GOT3 (cell line): ENCODE measurements at regions not wholly inside any gene's neighbourhood (a gene's known extent, or its start where the extent isn't known, plus 50 kb on each side); places are given as distances from the start of the nearest gene placed in this dataset.
"Not testable (repeated sequence)": the region's sequence is repeated elsewhere in the genome, so short reads cannot be mapped to it uniquely, and the experiment has no call there.

Experiments used
- DNase-seq: peaks from one replicate; lab custom pipeline; 2025; ENCODE audit warnings: mixed read lengths; lab: John Stamatoyannopoulos, UW

GRCh38 chr12:4191642-4192041 lies 81.9 kb upstream of the CCND2 start:
- no peak for DNase-seq

GRCh38 chr12:4191149-4191548 lies 82.4 kb upstream of the CCND2 start:
- DNase-seq = no peak

- no peak for DNase-seq
Measured at GRCh38 chr12:4190366-4191063, 83.0 kb upstream of the CCND2 start.

- DNase-seq = no peak
Measured at GRCh38 chr12:4189721-4190120, 83.8 kb upstream of the CCND2 start.

- no peak for DNase-seq
Measured at GRCh38 chr12:4187916-4188315, 85.6 kb upstream of the CCND2 start.

- DNase-seq = not testable (repeated sequence)
Measured at GRCh38 chr12:4187315-4187714, 86.2 kb upstream of the CCND2 start.

GRCh38 chr12:4178424-4179170 lies 95.0 kb upstream of the CCND2 start:
- DNase-seq = no peak

- no peak for DNase-seq
Measured at GRCh38 chr12:4177262-4177661, 96.3 kb upstream of the CCND2 start.

GRCh38 chr12:4176168-4176567 lies 97.4 kb upstream of the CCND2 start:
- DNase-seq = no peak

GRCh38 chr12:4174417-4174816 lies 99.1 kb upstream of the CCND2 start:
- no peak for DNase-seq

- DNase-seq = no peak
Measured at GRCh38 chr12:4172999-4173398, 100.6 kb upstream of the CCND2 start.

- DNase-seq = no peak
Measured at GRCh38 chr12:4171742-4172141, 101.8 kb upstream of the CCND2 start.

GRCh38 chr12:4169959-4170358 lies 103.6 kb upstream of the CCND2 start:
- DNase-seq = no peak

- DNase-seq = no peak
Measured at GRCh38 chr12:4169531-4169930, 104.0 kb upstream of the CCND2 start.

- DNase-seq = no peak
Measured at GRCh38 chr12:4168036-4168435, 105.5 kb upstream of the CCND2 start.

GRCh38 chr12:4164559-4165558 lies 108.7 kb upstream of the CCND2 start:
- no peak for DNase-seq

GRCh38 chr12:4164188-4164558 lies 109.4 kb upstream of the CCND2 start:
- DNase-seq = no peak

GRCh38 chr12:4161718-4162117 lies 111.8 kb upstream of the CCND2 start:
- no peak for DNase-seq

- DNase-seq = no peak
Measured at GRCh38 chr12:4160314-4161040, 113.1 kb upstream of the CCND2 start.

GRCh38 chr12:4159851-4160250 lies 113.7 kb upstream of the CCND2 start:
- DNase-seq = no peak

- no peak for DNase-seq
Measured at GRCh38 chr12:4158306-4158705, 115.3 kb upstream of the CCND2 start.

- no peak for DNase-seq
Measured at GRCh38 chr12:4157122-4157521, 116.4 kb upstream of the CCND2 start.
